Stimulated activated CD4-positive, alpha-beta T cell treated with anti-CD3 and anti-CD28 coated beads, Interleukin-4, amount 100 ng/mL, for 4 hours (primary cell): ENCODE measurements at regions not wholly inside any gene's neighbourhood (a gene's known extent, or its start where the extent isn't known, plus 50 kb on each side); places are given as distances from the start of the nearest gene placed in this dataset.

Source experiments
- DNase-seq, 2 experiments: peaks; one replicate each; pipeline ENCODE4 v3.0.0-alpha.2; 2020

DNA sequence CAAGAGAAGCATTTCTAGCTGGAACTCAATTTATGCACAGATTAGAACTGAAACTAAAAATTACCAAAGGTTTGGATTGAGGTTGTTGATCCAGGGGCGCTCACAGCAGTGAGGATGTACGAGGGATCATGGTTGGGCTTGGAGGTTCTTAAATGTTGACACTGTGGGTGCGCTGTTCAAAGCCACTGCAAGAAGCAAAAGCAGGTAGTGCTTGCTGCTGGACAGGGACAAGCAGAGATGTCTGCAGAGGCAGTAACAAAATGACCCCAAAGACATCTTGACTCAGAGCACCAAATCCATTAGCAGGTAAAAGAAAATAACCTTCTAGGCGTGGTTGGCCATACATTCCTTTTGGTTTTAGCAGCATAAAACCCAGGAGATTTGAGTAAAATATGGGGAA is 468.4 kb downstream of the ZSWIM6 start:
- no peak for DNase-seq

GRCh38 chr5:61801174-61801573 is 469.1 kb downstream of the ZSWIM6 start:
- DNase-seq: no peak

DNA sequence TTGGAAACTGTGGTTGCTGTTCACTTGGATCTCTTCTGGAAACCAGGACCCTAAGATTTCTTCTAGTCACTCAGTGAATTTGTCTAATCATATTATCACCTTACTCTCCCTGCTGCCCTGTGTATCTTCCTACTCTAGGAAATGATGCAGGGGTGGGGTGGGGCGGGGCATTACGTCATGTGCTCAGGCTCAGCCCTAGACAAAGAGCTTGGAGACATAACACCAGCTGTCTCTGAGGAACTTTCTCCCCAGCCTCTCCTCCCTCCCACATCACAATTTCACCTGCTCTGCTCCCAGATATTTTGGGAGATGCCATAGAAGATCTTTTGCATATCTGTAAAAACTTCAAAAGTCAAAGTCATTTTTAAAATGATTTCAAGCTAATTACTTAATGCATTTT is 470.4 kb downstream of the ZSWIM6 start:
- no peak for DNase-seq

DNA sequence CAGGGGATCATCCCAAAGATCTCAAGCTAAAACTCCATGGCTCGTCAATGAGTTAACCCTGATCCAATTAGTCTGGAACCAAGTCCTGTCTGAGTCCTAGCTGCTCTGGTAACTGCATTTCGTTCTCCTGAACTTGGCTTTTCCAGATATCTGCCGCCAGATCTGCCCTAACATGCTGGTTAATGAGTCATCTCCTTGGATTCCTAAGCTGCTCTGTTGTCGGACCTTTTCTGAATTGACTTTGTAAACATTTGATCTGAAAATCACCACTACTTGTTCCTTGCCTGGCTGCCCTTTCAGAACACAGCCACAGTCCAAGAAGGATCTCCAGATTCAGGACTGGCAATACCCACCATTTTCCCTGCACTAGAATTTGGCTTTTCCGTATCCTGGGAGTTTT is 473.0 kb downstream of the ZSWIM6 start:
- DNase-seq: no peak

- DNase-seq: no peak
These were observed 474.5 kb downstream of the ZSWIM6 start for GRCh38 chr5:61806491-61807020.

- DNase-seq: no peak
These were observed 476.0 kb downstream of the ZSWIM6 start for GRCh38 chr5:61808091-61808490.

DNA sequence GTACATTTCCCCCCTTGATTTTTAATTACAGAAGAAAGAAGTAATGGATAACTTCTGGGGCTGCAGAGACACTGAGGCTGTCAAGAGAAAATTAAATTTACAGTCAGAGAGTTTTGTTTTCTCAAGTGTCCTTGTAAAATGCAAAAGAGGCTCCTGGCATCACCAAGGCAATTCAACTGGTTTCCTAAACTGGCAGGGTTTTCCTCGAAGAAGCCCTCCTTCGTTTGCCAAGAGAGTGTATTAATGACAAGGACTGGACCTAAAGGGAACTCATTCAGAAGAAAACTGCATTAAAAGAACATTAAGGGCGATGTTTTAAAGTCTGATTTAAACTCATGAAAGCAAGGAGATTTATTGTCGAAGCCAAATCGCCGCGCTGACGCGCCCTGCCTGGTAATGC is 476.9 kb downstream of the ZSWIM6 start:
- DNase-seq: no peak

DNA sequence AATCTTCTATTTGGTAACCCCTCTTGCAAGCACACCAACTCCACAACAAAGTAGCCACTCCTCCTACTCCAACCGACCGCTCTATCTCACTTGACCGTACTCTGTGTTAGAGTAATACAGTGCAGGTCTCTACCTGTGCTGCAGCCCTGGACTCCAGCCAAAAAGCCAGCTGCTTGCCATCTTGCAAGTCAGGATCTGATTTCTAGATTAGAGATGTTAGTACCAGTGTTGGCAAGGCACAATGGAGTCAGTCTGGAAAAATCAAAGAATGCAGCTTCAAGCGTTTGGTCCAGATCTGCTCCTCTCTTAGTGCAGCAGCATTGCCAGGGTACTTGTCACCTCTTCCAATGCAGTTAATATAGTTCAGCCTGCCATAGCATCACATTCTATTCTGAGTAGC is 477.6 kb downstream of the ZSWIM6 start:
- no peak for DNase-seq

GRCh38 chr5:61811052-61811451 is 479.0 kb downstream of the ZSWIM6 start:
- no peak for DNase-seq

DNA sequence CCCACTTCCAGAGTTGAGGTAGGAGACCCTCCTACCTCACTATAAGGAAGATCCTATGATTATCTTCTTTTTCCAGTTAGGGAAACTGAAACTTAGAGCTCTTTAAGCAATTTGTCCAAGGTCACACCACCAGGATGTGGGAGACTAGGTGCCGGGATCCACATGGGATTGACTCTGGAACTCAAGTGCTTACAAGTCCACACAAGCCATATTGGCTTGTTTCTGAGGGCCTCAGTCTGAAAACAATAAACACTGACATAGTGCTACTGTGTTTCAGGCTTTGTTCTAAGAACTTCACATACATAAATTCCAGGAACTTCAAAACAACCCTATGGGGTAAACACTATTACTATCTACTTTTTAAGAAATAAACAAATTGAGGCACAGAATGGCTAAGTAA is 481.3 kb downstream of the ZSWIM6 start:
- DNase-seq: no peak

DNA sequence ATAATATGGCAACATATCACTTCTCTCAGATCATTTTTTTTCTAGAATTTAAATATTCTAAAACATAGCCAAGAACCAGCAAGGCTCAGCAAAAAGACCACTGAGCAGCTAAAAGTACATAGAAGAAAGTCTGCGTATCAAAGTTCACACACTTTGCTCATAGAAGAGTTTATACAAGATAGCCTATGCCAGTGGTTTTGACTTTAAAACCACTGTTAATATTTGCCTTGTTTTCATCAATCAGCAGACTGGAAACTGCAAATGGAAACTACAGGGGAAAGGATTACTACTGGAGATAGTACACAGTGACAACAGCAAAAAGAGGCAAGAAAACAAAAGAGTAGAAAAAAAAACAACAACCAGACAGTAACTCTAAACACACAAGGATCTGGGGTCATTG is 483.3 kb downstream of the ZSWIM6 start:
- no peak for DNase-seq

GRCh38 chr5:61816146-61816545 is 484.1 kb downstream of the ZSWIM6 start:
- no peak for DNase-seq

DNA sequence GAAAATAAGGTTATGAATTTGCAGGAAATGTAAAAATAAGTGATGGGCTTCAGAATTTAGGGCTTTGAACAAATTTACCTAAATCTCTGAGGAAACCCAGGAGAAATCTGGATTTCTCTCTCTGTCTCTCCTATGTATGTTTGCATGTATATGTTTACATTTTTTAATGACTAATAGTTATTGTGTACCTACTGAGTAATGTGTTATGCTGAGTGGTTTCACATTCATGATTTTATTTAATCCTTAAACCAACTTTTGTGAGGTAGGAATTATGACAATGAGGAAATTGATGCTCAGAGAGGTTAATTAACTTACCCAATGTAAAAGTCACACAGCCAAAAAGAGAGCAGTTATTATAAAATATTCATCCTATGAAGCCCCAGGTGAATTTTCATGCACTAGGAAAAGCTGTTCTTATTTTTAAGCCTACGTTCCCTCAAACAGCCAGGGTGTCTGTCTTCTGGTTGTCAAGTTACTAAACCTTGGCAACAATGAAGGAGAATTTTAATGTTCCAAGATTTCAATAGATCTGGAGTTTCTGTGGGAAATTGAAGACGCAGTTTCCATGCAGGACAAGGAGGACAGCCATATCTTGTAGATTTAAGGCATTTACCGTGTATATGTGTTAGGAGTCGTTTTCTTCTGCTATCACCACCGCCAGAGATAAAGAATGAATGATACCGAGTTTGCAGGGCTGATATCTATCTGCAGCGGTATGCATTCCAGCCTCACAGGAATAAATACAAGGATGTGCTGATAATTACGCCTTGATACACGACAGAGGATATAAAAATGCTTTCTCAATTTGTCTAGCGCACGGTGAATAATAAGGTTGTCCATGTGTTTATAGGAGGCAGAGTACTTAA is 484.8 kb downstream of the ZSWIM6 start:
- DNase-seq: no peak

DNA sequence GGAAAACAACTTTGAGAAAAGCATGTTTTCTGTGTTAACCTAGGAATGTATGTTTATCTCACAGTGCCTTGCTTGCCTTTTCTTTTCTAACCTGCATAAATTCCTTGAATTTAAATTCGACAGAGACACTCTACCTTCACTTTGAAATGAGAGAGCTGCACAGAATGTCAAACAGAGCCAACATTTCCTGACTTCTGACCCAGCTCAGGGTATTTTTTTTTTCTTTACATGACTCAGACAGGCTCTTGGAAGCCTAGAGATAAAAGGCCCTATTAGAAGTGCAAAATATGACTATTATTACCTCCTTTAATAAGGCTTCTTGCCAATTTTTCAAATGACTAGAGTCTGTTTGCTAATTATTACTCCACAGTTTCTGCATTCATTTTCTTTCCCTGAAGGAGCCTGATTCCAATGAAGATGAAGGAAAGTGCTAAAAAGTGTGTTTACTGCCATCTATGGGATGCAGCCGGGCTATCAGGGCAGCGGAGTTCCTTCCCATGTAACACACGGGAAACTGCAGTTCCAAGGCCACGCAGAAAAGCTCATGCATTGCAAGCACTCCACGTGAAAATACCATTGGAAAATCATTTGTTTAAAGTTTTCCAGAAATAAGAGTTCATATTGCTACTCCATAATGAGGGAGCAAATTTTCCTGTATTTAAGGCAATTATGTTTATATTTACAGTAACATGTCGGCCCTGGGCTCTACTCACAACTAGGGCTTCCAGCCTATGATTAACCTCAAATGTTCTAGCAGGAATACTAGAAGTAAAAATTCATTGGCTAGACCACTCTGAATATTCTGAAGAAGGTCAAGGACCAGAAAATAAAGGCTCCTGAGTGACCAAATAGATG is 485.6 kb downstream of the ZSWIM6 start:
- no peak for DNase-seq

- no peak for DNase-seq
These were observed 485.2 kb upstream of the KIF2A start for GRCh38 chr5:61820836-61821235.

GRCh38 chr5:61821561-61821960 is 484.4 kb upstream of the KIF2A start:
- DNase-seq: no peak

- DNase-seq: no peak
These were observed 483.4 kb upstream of the KIF2A start for GRCh38 chr5:61822584-61822983.

DNA sequence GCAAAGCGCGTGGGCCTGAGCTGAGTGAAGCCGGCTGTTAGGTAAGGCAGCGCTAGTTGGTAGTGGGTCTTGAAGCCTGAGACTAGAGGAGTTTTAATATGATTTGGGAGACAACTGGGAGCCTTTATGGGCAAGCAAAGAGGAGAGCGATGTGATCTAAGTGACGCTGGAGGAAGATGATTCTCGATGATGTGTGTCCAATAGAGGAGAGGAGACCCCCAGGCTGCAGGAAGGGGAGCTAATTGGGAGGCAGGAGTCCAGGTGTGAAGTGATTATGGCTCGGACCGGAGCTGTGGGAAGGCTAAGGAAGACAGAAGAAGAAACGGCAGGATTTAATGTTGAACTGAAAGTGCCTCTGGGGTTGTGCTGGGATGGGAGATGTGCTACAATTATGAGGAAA is 482.9 kb upstream of the KIF2A start:
- DNase-seq: no peak

GRCh38 chr5:61823781-61824180 is 482.2 kb upstream of the KIF2A start:
- DNase-seq: no peak

- no peak for DNase-seq
These were observed 481.6 kb upstream of the KIF2A start for GRCh38 chr5:61824396-61824795.

GRCh38 chr5:61827445-61827975 is 478.5 kb upstream of the KIF2A start:
- no peak for DNase-seq

DNA sequence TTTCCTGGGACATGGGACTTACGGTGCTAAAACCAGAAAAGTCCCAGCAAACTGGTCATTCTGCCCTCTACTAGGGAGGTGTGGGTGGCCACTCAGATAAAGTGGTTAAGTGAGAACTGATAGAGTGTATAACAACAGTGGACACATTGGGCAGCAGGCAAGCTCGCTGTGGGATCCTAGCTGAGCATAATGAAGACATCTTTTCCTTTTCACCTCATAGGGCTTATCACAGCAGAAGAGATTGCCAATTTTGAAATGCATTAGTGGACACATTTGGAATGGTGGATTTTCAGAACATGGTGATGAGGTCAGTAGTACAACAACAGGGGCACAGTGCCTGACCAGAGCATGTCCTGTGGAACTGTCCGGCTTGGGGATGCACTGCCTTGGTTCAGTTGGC is 477.1 kb upstream of the KIF2A start:
- no peak for DNase-seq

DNA sequence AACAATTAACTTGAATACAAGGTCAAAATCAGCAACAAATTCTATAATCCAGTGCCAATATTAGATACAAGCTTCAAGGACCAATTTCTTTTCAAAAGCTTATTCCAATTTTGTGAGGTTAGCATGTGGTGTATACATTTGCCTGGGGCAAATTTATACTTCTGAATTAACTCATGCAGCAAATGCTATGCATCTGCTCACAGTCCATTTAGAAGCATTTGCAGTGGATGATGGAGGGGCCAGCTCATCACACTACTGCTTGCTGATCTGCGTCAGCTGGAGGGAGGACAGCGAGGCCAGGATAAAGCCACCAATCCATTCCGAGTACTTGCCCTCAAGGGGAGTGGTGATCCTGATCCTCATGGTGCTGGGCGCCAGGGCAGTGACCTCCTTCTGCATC is 474.3 kb upstream of the KIF2A start:
- DNase-seq: no peak

- no peak for DNase-seq
These were observed 468.2 kb upstream of the KIF2A start for GRCh38 chr5:61837788-61838187.
